Prostate gland (tissue), 2 donors: ENCODE measurements at regions not wholly inside any gene's neighbourhood (a gene's known extent, or its start where the extent isn't known, plus 50 kb on each side); places are given as distances from the start of the nearest gene placed in this dataset.

ENCODE experiments used
- POLR2A ChIP-seq: fragments of 450-650 bp; IDR thresholded peaks from one replicate; pipeline ENCODE4 v1.6.1; 2016; ENCODE audit warnings: antibody characterized with exemption, mild to moderate bottlenecking
- POLR2AphosphoS5 ChIP-seq: sonication (generic); formaldehyde crosslinking; IDR thresholded peaks from one replicate; pipeline ENCODE4 v1.6.1; 2017; ENCODE audit warnings: antibody characterized with exemption
- TF ChIP-seq, protein P1 (sequence below), 4 experiments: fragments of 200-600 bp in 2 of 4; fragments of 450-650 bp in 2 of 4; sonication (generic) in 2 of 4; IDR thresholded peaks; 1 replicate in 3 of 4; 2 replicates in 1 of 4; pipeline ENCODE4 v1.5.1; 2016 to 2019; ENCODE audit warnings: antibody characterized with exemption in 4 of 4, mild to moderate bottlenecking in 2 of 4, moderate library complexity in 2 of 4

DNA sequence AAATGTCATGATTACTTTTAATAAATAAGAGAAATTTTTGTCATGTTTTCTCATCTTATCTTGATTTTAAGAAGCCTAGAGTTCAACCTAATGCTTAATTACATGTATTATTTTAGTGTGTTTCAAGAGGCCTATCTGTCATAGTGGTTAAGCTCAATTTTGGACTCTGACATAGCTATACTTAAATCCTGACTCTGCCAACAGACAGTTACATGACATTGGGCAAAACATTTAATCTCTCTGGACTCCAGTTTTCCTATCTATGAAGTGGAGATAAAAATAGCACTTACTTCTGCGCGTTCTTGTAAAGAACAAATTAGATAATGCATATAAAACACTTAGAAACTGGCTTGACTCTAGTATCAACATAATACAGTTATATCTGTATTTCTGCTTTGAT, 417.8 kb downstream of the MRPL39 start:
- TF ChIP-seq POLR2AphosphoS5 = no peak
- TF ChIP-seq, protein P1, sequence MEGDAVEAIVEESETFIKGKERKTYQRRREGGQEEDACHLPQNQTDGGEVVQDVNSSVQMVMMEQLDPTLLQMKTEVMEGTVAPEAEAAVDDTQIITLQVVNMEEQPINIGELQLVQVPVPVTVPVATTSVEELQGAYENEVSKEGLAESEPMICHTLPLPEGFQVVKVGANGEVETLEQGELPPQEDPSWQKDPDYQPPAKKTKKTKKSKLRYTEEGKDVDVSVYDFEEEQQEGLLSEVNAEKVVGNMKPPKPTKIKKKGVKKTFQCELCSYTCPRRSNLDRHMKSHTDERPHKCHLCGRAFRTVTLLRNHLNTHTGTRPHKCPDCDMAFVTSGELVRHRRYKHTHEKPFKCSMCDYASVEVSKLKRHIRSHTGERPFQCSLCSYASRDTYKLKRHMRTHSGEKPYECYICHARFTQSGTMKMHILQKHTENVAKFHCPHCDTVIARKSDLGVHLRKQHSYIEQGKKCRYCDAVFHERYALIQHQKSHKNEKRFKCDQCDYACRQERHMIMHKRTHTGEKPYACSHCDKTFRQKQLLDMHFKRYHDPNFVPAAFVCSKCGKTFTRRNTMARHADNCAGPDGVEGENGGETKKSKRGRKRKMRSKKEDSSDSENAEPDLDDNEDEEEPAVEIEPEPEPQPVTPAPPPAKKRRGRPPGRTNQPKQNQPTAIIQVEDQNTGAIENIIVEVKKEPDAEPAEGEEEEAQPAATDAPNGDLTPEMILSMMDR (IDR thresholded peaks at IDR 0.05) = no peak
- TF ChIP-seq POLR2A = no peak
